ENCODE measurements at regions not wholly inside any gene's neighbourhood (a gene's known extent, or its start where the extent isn't known, plus 50 kb on each side); places are given as distances from the start of the nearest gene placed in this dataset.

DNA sequence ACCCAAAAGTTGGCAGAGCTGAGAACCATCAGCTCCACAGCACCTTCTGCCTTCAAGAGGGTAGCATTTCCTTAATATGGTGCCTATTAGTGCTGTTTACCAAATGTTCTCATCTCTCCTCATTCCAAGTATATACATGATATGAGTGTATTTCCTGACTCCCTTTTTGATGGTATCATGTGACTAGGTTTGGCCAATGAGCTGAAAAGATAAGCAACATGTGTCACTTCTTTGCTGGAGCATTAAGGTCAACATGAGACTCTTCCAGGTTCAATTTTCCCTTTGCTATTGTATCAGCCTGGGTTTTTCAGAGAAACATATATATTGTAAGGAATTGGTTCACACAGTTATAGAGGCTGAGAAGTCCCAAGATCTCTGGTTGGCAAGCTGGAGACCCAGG, 310.9 kb downstream of the HRH4 start:
- no peak overlapping the region for H4K5ac ChIP-seq (ENCODE audit: insufficient read length, low read depth, low read length)
- H3K9me3 Mint-ChIP-seq: no peaks in the 10 kb centered on the region; a peak in 1 of 5 replicates
- H2BK120ac ChIP-seq (ENCODE audit: low read depth, low read length, poor library complexity, severe bottlenecking): no peak overlapping the region
- H3K79me2 ChIP-seq (ENCODE audit: insufficient read depth, low read length): no peaks in the 10 kb centered on the region
- H3K9ac ChIP-seq (ENCODE audit: extremely low read depth, insufficient read length, low read length): no peak overlapping the region
- 0 out of 7 replicates have a peak, but pooled peaks cover 0 to 3% (median 0%) of the 10 kb centered on the region in 3 experiments for H3K36me3 Mint-ChIP-seq (ENCODE audit: insufficient read depth in 1 of 3, low read depth in 3 of 3)
- H3K27ac Mint-ChIP-seq: peak overlapping the region in 1 of 3 experiments; percentile 37; a peak in 1 of 7 replicates
- H3K4me2 ChIP-seq (ENCODE audit: insufficient read depth, insufficient read length, low read length): no peak overlapping the region
- H3K4me1 ChIP-seq (ENCODE audit: insufficient read depth, low read length): peaks cover 5% of the 10 kb centered on the region; the same call in 1 of the 2 replicates
- H3K27ac ChIP-seq (ENCODE audit: insufficient read length, low read depth, low read length): no peak overlapping the region
- no peak overlapping the region for H2BK20ac ChIP-seq (ENCODE audit: low read depth, low read length, poor library complexity, severe bottlenecking)
- no peaks in the 10 kb centered on the region for H3K79me1 ChIP-seq (ENCODE audit: insufficient read depth, low read depth, low read length, poor library complexity, severe bottlenecking)
- H4K8ac ChIP-seq (replicated peaks; ENCODE audit: insufficient read length, low read depth, low read length): no peak overlapping the region
- no peak overlapping the region for H3K4me3 Mint-ChIP-seq
- no peak overlapping the region for H2BK5ac ChIP-seq (ENCODE audit: insufficient read length, low read length)
- H3K14ac ChIP-seq (ENCODE audit: insufficient read depth, low read length): no peak overlapping the region
- H2BK12ac ChIP-seq (ENCODE audit: insufficient read length, low read depth, low read length): no peak overlapping the region
- no peak overlapping the region for H3K4ac ChIP-seq (ENCODE audit: low read depth, low read length)
- no peak overlapping the region for H2AFZ ChIP-seq (ENCODE audit: low read length)
- H4K20me1 ChIP-seq (ENCODE audit: control insufficient read depth, insufficient read depth, insufficient read length): no peaks in the 10 kb centered on the region
- H3K9me3 ChIP-seq (ENCODE audit: control insufficient read depth, low read depth, low read length): no peaks in the 10 kb centered on the region
- DNase-seq: no peak
- no peaks in the 10 kb centered on the region for H3K27me3 ChIP-seq (ENCODE audit: insufficient read depth, low read length)
- no peaks in the 10 kb centered on the region for H3K27me3 Mint-ChIP-seq (ENCODE audit: low read depth)
- no peak overlapping the region for H4K91ac ChIP-seq (ENCODE audit: insufficient read length, low read depth, low read length)
- H2AK5ac ChIP-seq (ENCODE audit: insufficient read length, low read length): no peak overlapping the region
- H3K56ac ChIP-seq (ENCODE audit: insufficient read length, low read depth, low read length): no peak overlapping the region
- H3K18ac ChIP-seq (ENCODE audit: insufficient read length, low read depth, low read length): no peak overlapping the region
- TF ChIP-seq CTCF (conservative IDR thresholded peaks at IDR 0.05): no peak
- no peaks in the 10 kb centered on the region for H3K23me2 ChIP-seq (ENCODE audit: insufficient read length, low read depth, low read length, poor library complexity, severe bottlenecking)
- H3K23ac ChIP-seq (ENCODE audit: insufficient read length, low read depth, low read length): no peak overlapping the region
- peaks cover 6 to 9% of the 10 kb centered on the region in 2 experiments for H3K4me1 Mint-ChIP-seq
- no peak overlapping the region for H2BK15ac ChIP-seq (ENCODE audit: low read depth, low read length)
- H3T11ph ChIP-seq (ENCODE audit: low read length): no peak overlapping the region
